ENCODE measurements at regions not wholly inside any gene's neighbourhood (a gene's known extent, or its start where the extent isn't known, plus 50 kb on each side); places are given as distances from the start of the nearest gene placed in this dataset.

- H3K4me3 ChIP-seq (ENCODE audit: low read length): no peak overlapping the region
- TF ChIP-seq ZNF274 (IDR thresholded peaks at IDR 0.05; ENCODE audit: low read depth, low read length): no peak
These were observed 1327.7 kb downstream of the EFNB2 start for GRCh38 chr13:105207572-105208293.

DNA sequence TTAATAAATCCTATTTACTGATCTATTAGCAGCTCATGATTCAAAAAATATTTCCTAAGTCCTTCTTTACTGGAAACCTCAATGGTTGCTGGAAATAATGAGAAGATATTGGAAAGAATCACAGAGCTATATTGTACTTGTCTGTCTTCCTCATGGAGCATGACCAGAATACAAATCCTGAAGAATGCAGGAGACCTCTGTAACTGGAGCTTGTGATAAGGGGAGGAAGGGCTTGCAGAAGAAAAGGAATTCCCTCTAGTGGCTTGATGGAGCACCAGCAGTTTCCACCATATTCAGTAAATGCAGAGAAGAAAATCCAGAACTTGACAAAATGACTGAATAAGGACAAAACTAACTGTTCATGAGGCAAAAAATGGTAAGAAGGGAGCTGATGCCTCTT is 1333.1 kb downstream of the EFNB2 start:
- no peak for TF ChIP-seq ZNF274 (IDR thresholded peaks at IDR 0.05; ENCODE audit: low read depth, low read length)

DNA sequence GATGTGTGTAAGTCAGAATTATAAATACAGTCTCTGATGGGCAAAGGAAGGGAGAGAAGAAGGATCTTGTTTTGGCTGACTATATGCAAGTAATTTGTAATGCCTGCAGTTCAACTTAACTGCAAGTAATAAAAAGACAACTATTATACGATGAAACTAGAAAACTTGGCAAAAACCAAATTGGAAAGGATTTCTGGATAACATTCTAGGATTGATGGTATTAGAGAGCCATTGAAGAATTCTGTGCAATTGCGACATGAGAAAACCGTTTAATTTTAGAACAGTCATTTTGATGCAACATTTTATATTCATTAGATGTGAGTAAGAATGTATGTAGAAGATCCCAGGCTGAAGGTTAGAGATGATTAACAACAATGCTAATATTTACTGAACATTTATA is 1334.1 kb downstream of the EFNB2 start:
- H3K4me3 ChIP-seq (ENCODE audit: low read length): no peak overlapping the region
- no peak for TF ChIP-seq ZNF274 (IDR thresholded peaks at IDR 0.05; ENCODE audit: low read depth, low read length)

More for the DNA sequence above, 1333.1 kb downstream of the EFNB2 start:
- H3K4me3 ChIP-seq (ENCODE audit: low read length): no peak overlapping the region

DNA sequence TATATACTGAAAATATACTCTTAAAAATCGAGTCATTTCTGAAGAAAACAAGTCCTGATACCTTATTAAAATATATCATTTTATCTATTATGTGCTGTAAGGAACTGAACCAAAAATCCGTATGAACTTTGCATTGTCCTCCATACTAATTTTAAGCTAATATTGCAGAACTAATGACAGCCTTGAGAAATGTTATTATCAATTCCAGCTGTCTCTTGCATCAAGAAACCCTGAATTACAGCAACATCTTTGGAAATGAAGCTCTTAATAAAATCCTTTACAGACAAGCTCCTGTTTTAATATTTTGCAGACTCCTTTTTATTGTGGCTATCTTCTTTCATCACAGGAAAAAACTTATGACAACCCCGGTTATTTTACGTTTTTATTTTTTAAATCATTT is 1335.3 kb downstream of the EFNB2 start:
- TF ChIP-seq ZNF274 (IDR thresholded peaks at IDR 0.05; ENCODE audit: low read depth, low read length): no peak
- H3K4me3 ChIP-seq (ENCODE audit: low read length): no peak overlapping the region

- TF ChIP-seq ZNF274 (IDR thresholded peaks at IDR 0.05; ENCODE audit: low read depth, low read length): no peak
- no peak overlapping the region for H3K4me3 ChIP-seq (ENCODE audit: low read length)
These were observed 1339.4 kb downstream of the EFNB2 start for GRCh38 chr13:105196052-105196451.

- TF ChIP-seq ZNF274 (IDR thresholded peaks at IDR 0.05; ENCODE audit: low read depth, low read length): no peak
These were observed 1342.4 kb downstream of the EFNB2 start for GRCh38 chr13:105193026-105193425.

GRCh38 chr13:105184201-105184600 is 1351.3 kb downstream of the EFNB2 start:
- H3K4me3 ChIP-seq (ENCODE audit: low read length): no peak overlapping the region
- no peak for TF ChIP-seq ZNF274 (IDR thresholded peaks at IDR 0.05; ENCODE audit: low read depth, low read length)

More at GRCh38 chr13:105193026-105193425, 1342.4 kb downstream of the EFNB2 start:
- H3K4me3 ChIP-seq (ENCODE audit: low read length): no peak overlapping the region

DNA sequence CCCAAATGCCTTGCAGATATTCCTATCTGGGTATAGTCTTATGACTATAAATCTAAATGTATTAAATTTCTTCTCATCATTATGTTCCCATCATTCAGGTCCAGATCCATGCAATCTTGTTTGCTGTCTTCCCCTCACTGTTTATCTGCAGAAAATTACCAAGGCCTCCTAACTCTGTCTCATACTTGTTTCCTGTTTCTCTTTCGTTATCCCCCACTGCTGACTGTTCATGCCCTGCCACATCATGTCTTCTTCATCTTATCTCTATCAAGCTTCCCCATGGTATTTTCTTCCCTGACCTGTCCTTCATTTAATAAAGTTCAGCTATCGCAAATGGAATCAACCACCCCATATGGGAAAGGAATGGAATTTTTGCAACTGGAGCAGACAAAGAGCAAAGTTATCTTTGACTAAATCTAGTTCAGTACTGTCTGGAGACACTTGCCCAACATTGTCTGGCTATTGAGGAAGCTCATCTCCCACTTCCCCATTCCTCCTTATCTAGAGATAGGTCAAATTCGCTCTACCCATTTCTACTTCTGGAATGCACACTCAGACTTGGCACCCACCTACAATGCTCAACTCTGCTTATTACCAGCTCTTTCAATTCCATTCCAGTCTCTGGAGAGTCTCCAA is 1358.1 kb downstream of the EFNB2 start:
- TF ChIP-seq ZNF274 (IDR thresholded peaks at IDR 0.05; ENCODE audit: low read depth, low read length): no peak
- no peak overlapping the region for H3K4me3 ChIP-seq (ENCODE audit: low read length)

DNA sequence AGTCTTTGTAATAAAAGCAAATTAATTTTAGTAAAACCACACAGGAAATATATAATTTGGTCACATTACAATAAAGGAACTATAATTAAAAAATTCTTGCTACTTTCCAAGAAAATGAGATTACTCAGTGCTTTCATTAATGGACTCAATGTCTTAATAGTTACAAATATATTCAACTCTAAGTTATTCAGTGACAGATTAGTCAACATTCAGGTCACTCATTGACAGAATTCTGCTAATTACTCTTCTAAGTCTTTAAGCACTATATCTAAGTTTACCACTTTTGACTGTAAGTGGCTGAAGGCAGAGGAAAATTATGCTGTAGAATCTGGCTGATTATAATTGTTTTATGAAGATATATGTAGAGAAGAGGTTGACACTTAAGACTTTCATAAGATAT is 1365.0 kb downstream of the EFNB2 start:
- no peak for TF ChIP-seq ZNF274 (IDR thresholded peaks at IDR 0.05; ENCODE audit: low read depth, low read length)
- H3K4me3 ChIP-seq (ENCODE audit: low read length): no peak overlapping the region

GRCh38 chr13:105168295-105168694 is 1367.2 kb downstream of the EFNB2 start:
- no peak for TF ChIP-seq ZNF274 (IDR thresholded peaks at IDR 0.05; ENCODE audit: low read depth, low read length)
- H3K4me3 ChIP-seq (ENCODE audit: low read length): no peak overlapping the region

DNA sequence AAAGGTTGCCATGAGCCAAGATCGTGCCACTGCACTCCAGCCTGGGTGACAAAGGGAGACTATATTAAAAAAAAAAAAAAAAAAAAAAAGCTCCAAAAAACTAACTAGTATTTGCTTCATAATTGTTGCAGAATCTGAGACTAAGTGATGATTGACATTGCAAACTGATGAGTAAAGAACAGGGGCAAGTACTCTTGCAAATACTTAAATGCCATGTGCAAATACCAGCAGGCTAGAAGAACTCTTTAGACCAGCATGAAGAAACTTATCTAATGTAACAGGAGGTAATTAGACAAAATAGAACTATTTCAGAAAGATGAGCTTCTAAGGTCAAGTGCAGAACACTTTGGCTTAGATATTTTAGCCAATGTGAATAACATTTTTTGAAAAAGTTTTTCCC is 1368.1 kb downstream of the EFNB2 start:
- TF ChIP-seq ZNF274 (IDR thresholded peaks at IDR 0.05; ENCODE audit: low read depth, low read length): no peak

GRCh38 chr13:105165449-105166125 is 1369.9 kb downstream of the EFNB2 start:
- no peak overlapping the region for H3K4me3 ChIP-seq (ENCODE audit: low read length)
- no peak for TF ChIP-seq ZNF274 (IDR thresholded peaks at IDR 0.05; ENCODE audit: low read depth, low read length)

More for the DNA sequence above, 1368.1 kb downstream of the EFNB2 start:
- no peak overlapping the region for H3K4me3 ChIP-seq (ENCODE audit: low read length)

- no peak for TF ChIP-seq ZNF274 (IDR thresholded peaks at IDR 0.05; ENCODE audit: low read depth, low read length)
- no peak overlapping the region for H3K4me3 ChIP-seq (ENCODE audit: low read length)
These were observed 1375.6 kb downstream of the EFNB2 start for GRCh38 chr13:105159841-105160240.

DNA sequence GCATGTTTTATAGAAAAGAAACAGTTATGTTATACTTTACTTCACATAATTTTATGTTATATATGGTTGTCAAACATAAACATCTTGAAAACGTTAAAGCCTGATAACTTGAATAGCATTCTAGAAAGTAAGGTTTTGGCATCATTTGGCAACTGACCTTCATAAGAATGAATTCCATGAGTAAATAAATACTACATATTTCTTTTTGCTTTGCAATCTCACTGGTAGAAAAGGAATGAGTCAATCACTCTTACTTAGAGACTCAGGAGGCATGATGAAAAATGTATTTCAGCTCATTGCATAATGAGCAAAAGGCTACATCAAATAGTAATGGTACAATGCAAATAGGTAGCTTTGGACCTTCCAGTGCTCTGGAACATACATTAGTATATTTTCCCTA is 1381.9 kb downstream of the EFNB2 start:
- TF ChIP-seq ZNF274 (IDR thresholded peaks at IDR 0.05; ENCODE audit: low read depth, low read length): no peak
- no peak overlapping the region for H3K4me3 ChIP-seq (ENCODE audit: low read length)

DNA sequence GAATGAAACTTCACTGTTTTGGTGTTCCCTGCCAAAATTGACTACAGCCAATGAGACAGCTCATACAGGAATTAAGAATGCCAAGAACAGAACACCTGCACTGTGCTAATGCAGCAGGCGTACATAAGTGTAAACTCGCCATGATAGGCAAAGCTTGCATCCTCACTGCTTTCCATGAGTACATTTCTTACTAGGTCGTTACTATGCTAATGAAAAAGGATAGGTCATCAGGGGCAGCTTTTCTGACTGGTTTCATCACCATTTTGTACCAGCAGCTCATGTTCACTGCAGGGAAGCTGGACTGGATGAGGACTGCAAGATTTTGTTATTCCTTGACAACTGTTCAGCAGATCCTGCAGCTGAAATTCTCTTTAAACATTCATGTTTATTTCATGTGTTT is 1383.8 kb downstream of the EFNB2 start:
- H3K4me3 ChIP-seq (ENCODE audit: low read length): no peak overlapping the region
- TF ChIP-seq ZNF274 (IDR thresholded peaks at IDR 0.05; ENCODE audit: low read depth, low read length): no peak

All from GM08714 (cell line).